ENCODE measurements at regions not wholly inside any gene's neighbourhood (a gene's known extent, or its start where the extent isn't known, plus 50 kb on each side); places are given as distances from the start of the nearest gene placed in this dataset.
"Not testable (repeated sequence)": the region's sequence is repeated elsewhere in the genome, so short reads cannot be mapped to it uniquely, and the experiment has no call there.

DNA sequence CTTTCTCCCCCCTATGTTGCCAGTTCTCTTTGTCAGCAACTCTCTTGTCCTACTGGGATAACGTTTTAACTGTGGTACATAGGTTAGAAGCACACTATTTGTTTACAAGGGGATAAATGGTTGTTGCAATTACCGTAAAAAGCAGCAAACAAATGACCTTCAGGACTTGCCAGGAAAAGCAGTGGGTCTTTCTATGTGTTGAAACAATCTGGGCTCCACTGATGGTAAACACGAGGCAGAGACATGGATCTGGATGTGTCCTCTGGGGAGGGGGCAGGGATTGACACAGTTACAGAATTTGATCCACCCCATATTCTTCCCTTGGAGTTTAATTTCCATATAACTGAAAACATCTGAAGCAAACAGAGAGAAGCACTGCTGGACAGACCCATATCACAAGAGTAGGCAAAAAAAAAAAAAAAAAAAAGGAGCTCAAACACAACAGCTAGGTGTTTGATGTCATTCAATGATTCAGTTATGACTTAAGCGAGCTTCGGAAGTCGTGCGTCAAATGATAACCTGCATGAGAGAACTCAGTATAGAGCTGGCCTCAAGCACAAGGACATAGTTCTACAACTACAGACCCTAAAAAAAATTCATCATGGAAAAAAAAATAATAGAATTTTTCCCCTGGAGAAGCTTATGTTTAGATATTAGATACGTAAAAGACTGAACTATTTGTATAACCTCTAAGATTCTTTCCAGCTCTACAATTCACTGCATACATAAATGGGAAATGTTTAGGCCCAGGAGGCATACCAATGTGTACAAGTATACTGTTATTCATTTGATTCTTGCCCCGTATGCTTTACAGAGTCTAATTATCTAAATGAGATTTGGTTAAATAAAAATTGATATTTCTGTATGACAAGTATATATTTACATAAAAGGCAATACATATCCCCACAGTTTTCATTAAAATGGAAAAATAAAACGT is 127.7 kb downstream of the ALDH8A1 start:
- DNase-seq (ENCODE audit: low read depth): no peak

DNA sequence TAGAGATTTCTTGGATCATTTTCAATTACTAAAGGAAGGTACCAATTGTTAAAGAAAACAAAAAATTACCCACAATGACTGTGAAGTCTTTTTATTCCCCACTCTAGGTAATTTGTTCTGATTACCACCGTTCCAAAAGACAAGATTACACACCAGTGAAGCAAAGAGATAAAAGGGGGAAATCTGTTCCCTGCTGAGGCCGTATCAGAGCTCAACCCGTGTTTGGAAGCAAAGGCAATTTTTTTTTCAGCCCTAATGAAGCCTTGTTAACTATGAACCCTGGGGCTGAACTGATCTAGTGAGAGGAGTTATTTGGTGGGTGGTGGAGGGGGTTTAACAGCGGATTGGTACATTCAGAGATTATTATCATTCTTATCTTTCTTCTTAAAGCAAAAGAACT is 128.5 kb downstream of the ALDH8A1 start:
- no peak for DNase-seq (ENCODE audit: low read depth)

DNA sequence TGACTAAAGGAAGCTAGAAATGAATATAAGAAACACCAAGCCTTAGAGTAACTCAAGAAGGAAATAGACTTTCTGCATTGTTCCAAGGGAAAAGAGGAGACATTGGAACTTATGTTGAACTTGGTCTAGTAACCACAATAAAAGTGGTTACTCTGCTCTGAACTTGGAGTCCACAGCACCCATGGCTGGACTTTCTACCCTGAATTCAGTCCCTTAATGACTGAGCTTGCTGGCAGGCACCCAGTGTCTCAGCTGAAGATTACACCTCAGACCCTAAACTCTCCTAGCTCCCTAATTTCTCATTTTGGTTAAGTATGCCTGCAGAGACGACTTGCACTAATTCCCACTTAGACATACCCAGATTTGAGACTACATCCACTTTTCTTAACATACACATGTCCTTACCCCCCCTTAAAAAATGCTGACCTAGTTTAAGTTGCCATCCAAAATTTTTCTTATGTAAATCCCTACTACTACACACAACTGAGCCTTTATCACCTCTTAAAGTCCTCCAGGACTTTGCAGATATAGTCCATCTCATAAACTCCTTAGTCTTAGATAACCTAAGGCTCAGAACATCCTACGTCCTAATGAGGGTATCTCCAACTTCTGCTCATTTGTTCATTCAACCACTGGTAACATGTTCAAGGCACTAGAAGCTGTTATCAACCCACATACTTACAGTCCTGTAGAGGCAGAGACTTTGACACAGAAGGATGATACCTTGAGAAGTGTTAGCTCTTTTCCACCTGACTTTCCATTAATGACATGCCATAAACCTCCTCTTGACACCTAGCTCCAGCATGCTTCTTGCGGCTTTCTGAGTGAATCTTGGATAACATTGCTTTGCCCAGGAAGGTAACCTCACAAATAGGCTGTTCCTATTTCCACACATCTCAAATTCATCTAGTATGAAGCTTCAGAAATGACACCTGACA is 129.8 kb downstream of the ALDH8A1 start:
- no peak for DNase-seq (ENCODE audit: low read depth)

DNA sequence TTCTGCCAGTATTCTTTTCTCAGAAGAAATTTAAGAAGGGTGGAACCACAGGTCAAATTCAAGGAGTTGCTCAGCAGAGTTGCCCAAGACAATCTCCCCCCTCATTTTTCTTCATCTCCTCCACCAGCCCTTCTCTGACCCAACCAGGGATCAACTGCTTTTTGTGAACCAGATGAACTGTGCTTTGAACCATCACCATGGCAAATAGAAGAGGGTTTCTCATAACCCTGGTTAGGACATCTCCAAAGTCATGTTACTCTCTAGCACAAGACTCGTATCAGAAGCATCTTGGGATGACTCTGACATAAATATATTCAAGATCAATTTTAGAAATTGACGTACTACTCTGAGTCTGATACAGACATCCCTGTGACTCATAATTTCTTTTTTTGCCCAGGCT is 130.7 kb downstream of the ALDH8A1 start:
- DNase-seq (ENCODE audit: low read depth): no peak

DNA sequence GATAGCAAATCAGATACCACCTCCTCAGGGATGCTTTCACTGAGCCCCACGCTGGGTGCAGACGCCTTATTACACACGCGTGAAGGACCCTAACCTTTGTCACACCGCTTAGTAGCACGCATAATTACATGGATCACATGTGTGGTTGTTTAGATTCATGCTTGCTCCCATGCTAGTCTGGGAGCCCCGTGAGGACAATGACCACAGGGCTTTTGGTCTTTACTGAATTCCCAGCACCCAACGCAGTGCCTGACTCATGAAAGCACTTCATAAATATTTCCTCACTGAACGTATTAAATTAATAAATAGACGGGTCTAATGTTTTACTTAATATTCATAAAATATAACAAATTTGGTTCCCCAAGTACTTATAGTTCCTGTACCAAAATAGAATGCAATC is 132.5 kb downstream of the ALDH8A1 start:
- no peak for DNase-seq (ENCODE audit: low read depth)

DNA sequence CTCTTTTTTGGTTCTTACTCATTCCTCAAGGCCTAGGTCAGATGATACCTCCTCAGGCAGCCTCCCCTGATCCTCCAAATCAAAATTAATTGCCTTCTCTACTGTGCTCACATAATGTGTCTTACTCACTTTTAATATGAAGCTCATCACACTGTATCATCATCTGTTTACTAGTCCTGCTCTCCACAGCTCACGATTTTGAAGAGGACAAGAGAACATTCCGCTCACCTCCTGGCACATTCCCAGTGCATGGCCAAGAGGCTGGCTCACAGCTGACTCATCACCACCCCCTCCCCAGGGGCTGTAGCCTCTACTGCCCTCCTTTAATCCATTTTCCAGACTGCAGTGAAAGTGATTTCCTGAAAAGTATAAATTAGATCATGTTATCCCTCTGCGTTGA is 133.1 kb downstream of the ALDH8A1 start:
- DNase-seq (ENCODE audit: low read depth): no peak

DNA sequence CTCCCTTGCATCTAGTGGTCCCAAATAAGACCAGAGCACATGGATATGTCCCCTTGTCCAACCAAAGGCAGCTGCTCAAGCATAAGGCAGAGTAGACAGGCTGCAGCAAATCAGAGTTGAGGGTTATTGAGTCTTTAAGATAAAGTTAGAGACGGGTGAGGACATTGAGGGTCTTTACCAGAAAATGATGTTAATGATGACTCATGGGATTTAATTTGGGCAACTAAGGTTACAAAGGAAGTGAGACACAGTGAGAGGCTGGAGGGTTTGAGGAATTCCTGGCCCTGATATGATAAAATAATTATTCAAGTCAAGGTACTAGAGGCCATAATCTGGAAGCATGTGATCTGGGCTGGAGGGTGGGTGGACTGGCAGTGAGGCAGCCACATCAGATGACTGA is 133.6 kb downstream of the ALDH8A1 start:
- no peak for DNase-seq (ENCODE audit: low read depth)

DNA sequence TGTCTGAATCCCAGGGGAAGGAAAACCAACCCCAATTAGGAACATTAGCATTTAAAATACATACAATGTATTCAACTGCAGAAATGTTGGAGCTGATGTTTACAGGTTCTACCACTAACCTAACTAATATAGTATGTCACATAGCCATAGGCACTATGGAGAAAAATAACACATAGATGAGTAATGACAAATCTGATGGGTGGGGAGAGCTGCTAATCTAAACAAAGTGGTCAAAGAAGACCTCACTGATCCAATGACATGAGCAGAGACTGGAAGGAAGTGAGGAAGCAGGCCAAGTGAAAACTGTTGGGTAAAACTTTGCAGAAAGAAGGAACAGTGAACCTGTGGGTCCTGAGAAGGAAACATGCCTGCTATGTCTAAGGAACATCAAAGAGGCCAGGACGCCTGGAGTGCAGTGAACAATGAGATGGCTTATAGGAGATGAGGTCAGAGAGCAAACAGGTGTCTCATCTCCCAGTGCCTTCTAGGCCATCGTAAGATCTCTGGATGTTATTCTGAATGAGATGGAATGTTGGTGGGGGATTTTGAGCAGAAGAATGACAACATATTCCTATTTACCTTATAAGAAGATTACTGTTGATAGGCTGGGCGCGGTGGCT is 135.7 kb downstream of the ALDH8A1 start:
- no peak for DNase-seq (ENCODE audit: low read depth)

DNA sequence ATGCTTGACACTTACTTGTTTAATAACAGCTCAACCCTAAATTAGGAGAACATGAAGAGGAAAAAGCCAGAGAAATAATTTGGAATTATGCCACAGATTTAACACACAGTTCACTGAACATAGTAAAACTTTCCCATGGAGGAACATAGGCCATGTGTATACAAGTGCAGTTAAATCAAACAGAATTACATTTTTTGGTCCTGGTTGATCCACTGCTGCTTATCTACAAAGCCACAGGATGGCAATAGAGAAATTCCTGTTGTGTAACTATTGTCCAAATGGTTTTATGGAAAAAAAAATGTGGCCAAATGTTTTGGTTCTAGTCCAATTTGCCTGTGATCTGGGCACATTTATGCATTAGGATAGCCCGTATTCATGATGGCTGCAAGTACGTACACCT is 136.8 kb downstream of the ALDH8A1 start:
- DNase-seq (ENCODE audit: low read depth): no peak

DNA sequence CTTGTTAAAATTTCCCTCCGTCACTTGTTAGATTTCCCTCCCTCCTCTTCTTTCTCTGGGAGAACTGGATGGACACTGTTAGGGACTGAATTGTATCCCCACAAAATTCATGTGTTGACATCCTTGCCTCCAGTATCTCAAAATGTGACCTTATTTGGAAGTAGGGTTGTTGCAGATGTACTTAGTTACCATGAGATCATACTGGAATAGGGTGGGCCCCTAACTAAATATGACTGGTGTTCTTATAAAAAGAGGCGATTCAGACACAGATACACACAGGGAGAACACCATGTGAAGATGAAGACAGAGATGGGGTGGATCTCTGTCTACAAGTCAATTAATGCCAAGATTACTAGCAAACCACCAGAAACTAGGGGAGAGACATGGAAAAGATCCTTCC is 139.5 kb downstream of the ALDH8A1 start:
- no peak for DNase-seq (ENCODE audit: low read depth)

DNA sequence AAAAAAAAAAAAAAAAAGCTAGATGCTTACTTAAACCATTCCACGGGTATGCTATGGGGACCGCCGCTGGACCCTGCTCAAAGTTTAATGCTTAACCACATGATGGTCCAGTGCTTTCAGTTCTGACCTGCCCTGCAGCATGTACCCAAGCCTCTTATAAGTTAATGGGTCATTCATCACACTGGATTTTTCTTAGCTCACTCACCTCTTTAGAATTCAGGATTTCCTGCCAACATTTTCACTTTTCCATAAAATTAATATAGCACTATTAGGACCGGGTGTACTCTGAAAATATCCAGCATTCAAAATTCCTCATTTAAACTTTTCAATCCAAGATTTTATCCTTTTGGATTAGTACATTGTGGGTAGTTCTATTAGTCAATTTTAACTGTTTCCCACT is 140.8 kb downstream of the ALDH8A1 start:
- no peak for DNase-seq (ENCODE audit: low read depth)

DNA sequence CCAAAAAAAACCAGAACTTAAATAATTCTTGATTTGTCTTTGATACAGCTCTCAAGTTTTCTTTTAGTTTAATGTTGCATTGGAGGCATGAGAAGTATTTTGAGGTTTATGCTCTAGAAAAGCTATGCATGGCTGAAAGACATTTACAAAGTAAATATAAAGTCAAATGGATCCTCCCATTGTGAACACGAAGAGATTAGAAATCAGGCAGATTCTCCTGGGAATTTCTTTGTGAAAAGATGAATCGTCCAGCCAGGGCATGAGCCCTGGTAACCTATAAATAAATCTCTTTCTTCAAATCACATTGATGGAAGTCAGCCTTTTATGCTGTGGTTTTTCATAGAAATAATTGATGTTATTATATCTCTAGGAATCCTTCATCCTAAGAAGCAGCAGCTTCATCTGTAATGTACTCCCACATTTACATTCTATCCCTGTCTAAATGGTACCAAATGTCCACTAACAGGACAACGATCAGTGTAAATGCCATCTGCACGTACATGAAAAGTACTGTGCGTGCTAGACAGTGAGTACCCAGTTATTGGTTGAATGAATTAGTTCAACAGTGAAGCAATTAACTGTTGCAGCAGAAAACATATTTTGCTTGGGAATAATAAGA is 143.6 kb downstream of the ALDH8A1 start:
- no peak for DNase-seq (ENCODE audit: low read depth)

DNA sequence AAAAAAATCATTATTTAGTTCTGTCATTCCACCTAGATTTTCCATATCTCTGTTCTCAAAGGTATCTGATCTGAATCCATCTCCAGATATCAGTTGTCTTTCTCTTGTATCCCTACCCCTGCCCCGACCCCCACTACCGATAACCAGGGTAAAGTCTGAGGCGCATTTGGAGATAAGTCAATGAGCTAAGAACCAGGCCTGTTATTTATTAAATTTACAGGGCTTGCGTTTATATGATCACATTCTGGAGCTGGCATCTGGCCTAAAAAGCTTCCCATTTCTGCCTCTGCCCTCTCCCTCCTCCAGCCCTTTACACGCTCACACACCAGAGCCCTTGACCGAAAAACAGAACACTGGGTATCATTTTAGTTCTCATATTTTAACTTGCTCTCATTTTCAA is 144.7 kb downstream of the ALDH8A1 start:
- DNase-seq (ENCODE audit: low read depth): no peak

DNA sequence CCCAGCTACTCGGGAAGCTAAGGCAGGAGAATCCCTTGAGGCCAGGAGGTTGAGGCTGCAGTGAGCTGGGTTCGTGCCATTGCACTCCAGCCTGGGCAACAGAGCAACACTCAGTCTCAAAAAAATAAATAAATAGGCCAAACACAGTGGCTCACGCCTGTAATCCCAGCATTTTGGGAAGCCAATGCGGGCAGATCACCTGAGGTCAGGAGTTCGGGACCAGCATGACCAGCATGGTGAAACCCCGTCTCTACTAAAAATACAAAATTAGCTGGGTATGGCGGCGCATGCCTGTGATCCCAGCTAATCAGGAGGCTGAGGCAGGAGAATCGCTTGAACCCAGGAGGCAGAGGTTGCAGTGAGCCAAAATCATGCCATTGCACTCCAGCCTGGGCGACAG is 145.6 kb downstream of the ALDH8A1 start:
- DNase-seq (ENCODE audit: low read depth): not testable (repeated sequence)

DNA sequence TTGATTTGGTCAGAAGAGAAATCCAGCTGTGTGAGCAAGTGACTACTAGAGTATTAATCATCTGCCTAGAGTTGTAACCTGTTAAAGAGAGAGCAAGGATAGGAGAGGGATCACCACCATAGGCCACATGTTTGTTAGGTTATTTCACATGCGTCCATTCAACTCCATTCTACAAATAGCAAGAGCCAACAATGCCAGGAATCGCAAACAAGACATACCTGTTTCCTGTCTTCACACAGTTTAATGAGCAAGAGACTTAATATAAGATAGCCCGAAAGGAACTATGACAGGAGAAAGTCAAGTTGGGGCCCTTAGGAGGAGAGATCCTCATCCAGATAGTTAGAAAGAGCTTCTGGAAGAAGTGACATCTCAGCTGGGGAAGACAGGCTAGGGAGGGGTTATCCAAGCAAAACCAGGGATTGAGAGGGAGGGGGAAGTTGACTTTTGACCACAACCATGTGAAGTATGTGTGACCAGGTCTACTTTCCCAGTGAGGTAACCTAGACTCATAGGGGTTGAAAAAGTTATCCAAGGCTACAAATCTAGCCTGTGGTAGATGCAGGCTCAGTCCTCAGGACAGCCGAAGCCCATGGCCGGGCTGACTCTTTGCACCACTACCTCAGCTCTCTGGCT is 147.4 kb downstream of the ALDH8A1 start:
- no peak for DNase-seq (ENCODE audit: low read depth)

DNA sequence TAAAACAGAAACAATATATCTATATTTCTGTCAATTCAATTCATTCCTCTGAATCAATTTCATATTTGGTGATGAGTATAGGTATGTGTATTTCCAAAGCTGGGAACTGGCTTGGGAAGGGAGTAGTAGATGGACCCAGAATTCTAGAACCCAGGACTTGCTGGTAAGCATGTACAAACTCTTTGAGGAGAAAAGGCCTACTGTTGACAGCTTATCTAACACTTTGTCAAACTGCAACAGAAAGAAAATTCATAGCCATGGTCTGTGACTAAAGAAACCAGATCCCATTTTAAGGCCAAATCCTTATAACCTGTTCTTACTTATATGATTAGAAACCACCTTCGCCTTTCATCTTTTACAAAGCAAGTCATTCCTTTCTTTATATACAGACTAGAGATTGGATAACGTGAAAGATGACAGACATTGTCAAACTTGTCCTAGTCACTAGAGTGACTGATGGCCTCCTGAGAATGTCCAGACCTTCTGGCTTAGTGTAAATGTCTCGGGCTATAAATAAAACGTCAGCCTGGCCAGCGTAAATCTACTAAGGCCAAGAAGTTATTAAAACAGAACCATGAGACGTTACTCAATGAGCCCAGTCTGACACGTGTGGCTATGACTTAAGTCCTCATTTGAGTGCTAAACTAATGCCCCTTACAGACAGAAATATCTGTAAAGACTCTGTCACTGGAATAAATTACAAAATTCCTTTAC is 152.3 kb downstream of the ALDH8A1 start:
- DNase-seq (ENCODE audit: low read depth): no peak

DNA sequence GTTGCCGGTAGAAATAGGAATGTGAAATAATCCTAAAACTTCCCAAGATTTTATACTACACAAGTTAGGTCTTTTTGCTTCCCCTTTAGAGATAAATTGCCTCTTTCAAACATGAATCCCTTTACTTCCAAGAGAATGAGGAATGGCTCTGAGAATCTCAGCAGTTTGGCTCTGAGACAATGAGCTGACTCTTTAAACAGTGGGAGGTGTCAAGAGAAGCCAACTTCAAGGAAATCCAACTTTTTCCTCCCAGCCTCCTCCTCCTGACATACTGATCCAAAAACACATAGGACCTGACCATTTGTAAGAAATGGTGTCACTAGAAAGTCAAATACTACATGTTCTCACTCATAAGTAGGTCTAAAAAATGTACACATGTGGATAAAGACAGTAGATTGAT is 154.2 kb downstream of the ALDH8A1 start:
- no peak for DNase-seq (ENCODE audit: low read depth)

DNA sequence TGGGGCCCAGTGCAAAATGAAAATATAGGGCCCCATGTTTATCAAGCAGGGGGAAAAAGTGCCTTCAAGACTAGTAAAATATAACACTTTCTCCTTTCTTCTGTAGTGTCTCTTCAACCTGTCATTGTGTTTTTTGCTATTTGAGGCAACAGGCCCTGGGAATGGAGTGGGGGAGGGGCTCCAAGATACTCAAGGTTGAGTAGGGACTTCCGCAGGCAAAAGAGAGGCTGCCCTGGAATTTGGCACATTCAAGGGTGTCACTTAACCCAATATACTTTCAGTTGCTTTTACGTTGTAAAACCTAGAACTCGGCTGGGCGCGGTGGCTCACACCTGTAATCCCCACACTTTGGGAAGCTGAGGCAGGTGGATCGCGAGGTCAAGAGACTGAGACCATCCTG is 154.9 kb downstream of the ALDH8A1 start:
- DNase-seq (ENCODE audit: low read depth): no peak

DNA sequence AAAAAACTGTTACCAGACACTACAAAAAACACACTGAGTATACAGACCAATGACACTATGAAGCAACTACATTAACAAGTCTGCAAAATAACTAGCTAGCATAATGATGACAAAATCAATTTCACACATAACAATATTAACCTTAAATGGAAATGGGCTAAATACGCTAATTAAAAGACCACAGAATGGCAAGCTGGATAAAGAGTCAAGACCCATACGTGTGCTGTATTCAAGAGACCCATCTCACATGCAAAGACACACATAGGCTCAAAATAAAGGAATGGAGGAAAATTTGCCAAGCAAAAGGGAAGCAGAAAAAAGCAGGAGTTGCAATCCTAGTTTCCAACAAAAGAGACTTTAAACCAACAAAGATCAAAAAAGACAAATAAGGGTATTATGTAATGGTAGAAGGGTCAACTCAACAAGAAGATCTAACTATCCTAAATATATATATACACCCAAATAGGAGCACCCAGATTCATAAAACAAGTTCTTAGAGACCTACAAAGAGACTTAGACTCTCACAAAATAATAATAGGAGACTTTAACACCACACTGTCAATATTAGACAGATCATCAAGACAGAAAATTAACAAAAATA is 158.6 kb downstream of the ALDH8A1 start:
- DNase-seq (ENCODE audit: low read depth): not testable (repeated sequence)

DNA sequence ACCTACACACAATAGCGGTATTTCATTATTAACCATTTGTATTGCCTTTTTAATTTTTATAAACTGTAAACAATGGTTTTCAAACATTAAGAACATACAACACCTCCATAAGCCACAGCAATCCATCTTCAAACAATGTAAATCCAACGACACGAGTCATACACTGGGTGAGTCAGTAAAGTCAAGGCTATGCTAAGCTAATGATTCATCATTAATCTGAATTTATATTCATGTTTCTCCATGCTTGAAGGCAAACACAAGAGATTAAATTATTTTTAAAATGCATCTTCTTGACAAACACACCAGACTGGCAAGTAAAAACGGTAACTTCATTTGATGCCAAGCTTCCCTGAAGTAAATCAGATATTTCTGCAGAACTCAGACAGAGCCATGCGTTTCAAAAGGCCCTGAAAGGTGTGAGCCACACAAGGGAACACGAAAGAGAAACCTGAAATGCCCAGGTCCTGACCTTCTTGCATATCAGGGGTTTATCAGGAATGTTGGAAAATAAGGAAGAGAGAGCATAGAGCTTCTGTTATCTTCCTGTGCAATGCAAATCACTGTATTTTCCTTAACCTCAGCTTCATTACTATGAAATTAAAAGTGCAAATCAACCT is 162.5 kb downstream of the ALDH8A1 start:
- DNase-seq (ENCODE audit: low read depth): no peak

Data from stimulated activated CD8-positive, alpha-beta memory T cell treated with anti-CD3 and anti-CD28 coated beads, Interleukin-12 subunit alpha, Interleukin-12 subunit beta, amount 100 ng/mL, for 1 hour (primary cell).